ENCODE measurements at regions not wholly inside any gene's neighbourhood (a gene's known extent, or its start where the extent isn't known, plus 50 kb on each side); places are given as distances from the start of the nearest gene placed in this dataset.

DNA sequence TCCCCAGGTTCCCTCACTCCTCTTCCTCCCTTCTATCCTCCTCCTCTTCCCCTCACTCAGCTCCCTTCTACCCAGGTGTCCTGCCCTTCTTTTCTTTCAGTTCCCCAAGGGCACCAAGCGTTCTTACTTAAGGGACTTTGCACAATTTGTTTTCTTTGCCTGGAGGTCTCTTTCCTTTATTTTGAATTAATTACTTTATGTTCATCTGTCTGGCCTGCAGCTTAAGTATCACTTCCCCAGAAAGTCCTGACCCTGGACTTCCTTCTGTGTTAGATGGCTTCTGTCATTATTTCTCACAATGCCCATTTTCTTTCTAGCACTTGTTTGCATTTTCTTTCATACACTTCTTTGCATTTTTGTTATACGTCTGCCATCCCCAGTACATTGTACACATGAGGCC lies 350.6 kb downstream of the SH3GL2 start:
- no peak for TF ChIP-seq CTCF (conservative IDR thresholded peaks at IDR 0.05; ENCODE audit: low read depth, low read length)
- no peak overlapping the region for H3K4me3 ChIP-seq (ENCODE audit: low read depth, low read length)
- DNase-seq (ENCODE audit: low read depth), result no peak

DNA sequence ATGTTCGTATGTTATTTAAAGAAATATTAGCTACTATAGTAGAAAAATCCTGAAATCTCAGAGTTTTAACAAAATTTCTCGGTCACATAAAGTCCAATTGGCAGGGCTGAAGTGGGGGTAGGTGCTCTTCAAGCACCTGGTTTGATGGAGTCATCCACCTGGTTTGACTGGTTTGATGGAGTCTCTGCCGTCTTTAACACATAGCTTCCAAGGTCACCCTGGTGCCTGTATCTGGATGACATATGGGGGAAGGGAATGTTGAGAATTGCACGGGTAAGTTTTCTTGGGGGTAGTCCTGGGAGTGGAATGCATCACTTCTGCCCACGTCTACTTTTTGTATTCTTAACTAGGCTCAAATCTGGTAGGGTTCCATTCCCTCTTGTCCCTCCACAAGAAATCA lies 351.2 kb downstream of the SH3GL2 start:
- H3K4me3 ChIP-seq (ENCODE audit: low read depth, low read length), result no peak overlapping the region
- no peak for DNase-seq (ENCODE audit: low read depth)
- TF ChIP-seq CTCF (conservative IDR thresholded peaks at IDR 0.05; ENCODE audit: low read depth, low read length), result no peak

DNA sequence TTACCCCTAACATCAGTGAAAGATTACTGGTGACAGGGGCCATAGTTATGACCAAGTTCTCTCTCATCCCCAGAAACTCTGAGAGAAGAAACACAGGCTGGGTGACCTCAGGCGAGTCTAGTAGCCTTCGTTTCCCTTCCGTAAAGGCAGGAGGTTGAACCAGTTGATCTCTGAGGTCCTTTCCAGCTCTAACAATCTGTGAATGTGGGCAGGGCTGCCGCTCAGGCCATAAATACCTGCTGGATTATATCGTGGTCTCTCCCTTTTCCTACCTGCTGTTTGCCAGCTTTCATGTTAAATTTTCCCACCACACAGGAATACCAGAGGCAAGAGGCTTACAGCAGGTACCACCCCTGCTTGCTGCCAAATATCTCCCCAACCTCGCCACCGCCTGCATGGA lies 357.5 kb downstream of the SH3GL2 start:
- DNase-seq (ENCODE audit: low read depth), result no peak
- no peak for TF ChIP-seq CTCF (conservative IDR thresholded peaks at IDR 0.05; ENCODE audit: low read depth, low read length)
- H3K4me3 ChIP-seq (ENCODE audit: low read depth, low read length), result no peak overlapping the region

- DNase-seq (ENCODE audit: low read depth), result no peak
- TF ChIP-seq CTCF (conservative IDR thresholded peaks at IDR 0.05; ENCODE audit: low read depth, low read length), result no peak
- H3K4me3 ChIP-seq (ENCODE audit: low read depth, low read length), result no peak overlapping the region
Measured at GRCh38 chr9:17938035-17938655, 359.3 kb downstream of the SH3GL2 start.

GRCh38 chr9:17942498-17942897 lies 363.6 kb downstream of the SH3GL2 start:
- DNase-seq (ENCODE audit: low read depth), result no peak
- no peak for TF ChIP-seq CTCF (conservative IDR thresholded peaks at IDR 0.05; ENCODE audit: low read depth, low read length)
- no peak overlapping the region for H3K4me3 ChIP-seq (ENCODE audit: low read depth, low read length)

DNA sequence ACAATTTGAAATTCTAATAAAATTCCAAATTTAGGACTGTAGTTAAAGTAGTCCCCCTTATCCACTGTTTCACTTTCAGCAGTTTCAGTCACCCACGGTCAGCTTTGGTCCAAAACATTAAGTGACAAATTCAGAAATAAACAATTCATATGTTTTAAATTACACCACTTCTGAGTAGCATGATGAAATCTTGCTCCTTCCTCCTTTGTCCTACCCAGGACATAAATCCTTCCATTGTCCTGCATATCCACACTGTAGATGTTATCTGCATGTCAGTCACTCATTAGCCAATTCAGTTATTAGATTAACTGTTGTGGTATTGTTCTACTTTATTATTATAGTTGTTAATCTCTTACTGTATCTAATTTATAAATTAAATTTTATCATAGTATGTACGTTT lies 376.5 kb downstream of the SH3GL2 start:
- DNase-seq (ENCODE audit: low read depth), result no peak
- H3K4me3 ChIP-seq (ENCODE audit: low read depth, low read length), result no peak overlapping the region
- TF ChIP-seq CTCF (conservative IDR thresholded peaks at IDR 0.05; ENCODE audit: low read depth, low read length), result no peak

- TF ChIP-seq CTCF (conservative IDR thresholded peaks at IDR 0.05; ENCODE audit: low read depth, low read length), result no peak
- no peak for DNase-seq (ENCODE audit: low read depth)
- no peak overlapping the region for H3K4me3 ChIP-seq (ENCODE audit: low read depth, low read length)
Measured at GRCh38 chr9:17958363-17958762, 379.5 kb downstream of the SH3GL2 start.

Data from epithelial cell of proximal tubule (primary cell).